Stomach (tissue), 4 donors: ENCODE measurements at regions not wholly inside any gene's neighbourhood (a gene's known extent, or its start where the extent isn't known, plus 50 kb on each side); places are given as distances from the start of the nearest gene placed in this dataset.
"Not testable (repeated sequence)": the region's sequence is repeated elsewhere in the genome, so short reads cannot be mapped to it uniquely, and the experiment has no call there.

Experiments used
- EP300 ChIP-seq: sonication (generic); formaldehyde crosslinking; IDR thresholded peaks from one replicate; pipeline ENCODE4 v1.6.1; 2017; ENCODE audit warnings: antibody characterized with exemption
- POLR2A ChIP-seq, 4 donors: fragments of 450-650 bp; IDR thresholded peaks; one replicate each; pipeline ENCODE4 v1.6.1; 2016; ENCODE audit warnings: antibody characterized with exemption in 4 of 4, control low read depth in 2 of 4, mild to moderate bottlenecking in 1 of 4, moderate library complexity in 1 of 4
- POLR2AphosphoS5 ChIP-seq, 3 donors: sonication (generic); formaldehyde crosslinking; IDR thresholded peaks; one replicate each; pipeline ENCODE4 v1.6.1; 2016; ENCODE audit warnings: antibody characterized with exemption in 3 of 3
- TF ChIP-seq, protein P1 (sequence below), 7 experiments: fragments of 450-650 bp in 4 of 7; fragments of 200-600 bp in 3 of 7; sonication (generic) in 3 of 7; IDR thresholded peaks; one replicate each; pipeline ENCODE4 v1.5.1; 2016 to 2019; ENCODE audit warnings: antibody characterized with exemption in 7 of 7, control low read depth in 2 of 7, mild to moderate bottlenecking in 1 of 7

DNA sequence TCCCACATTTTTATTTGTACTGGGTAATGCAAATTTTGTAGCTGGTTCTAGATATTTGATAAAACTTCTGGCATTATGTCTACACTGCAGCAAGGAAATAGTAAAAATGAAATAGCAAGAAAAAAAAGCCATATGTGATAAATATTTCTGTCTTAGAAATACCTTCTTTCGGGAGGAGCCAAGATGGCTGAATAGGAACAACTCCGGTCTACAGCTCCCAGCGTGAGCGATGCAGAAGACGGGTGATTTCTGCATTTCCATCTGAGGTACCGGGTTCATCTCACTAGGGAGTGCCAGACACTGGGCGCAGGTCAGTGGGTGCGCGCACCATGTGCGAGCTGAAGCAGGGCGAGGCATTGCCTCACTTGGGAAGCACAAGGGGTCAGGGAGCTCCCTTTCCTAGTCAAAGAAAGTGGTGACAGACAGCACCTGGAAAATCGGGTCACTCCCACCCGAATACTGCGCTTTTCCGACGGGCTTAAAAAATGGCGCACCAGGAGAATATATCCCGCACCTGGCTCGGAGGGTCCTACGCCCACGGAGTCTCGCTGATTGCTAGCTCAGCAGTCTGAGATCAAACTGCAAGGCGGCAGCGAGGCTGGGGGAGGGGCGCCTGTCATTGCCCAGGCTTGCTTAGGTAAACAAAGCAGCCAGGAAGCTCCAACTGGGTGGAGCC is 461.4 kb downstream of the ZWINT start:
- TF ChIP-seq, protein P1, sequence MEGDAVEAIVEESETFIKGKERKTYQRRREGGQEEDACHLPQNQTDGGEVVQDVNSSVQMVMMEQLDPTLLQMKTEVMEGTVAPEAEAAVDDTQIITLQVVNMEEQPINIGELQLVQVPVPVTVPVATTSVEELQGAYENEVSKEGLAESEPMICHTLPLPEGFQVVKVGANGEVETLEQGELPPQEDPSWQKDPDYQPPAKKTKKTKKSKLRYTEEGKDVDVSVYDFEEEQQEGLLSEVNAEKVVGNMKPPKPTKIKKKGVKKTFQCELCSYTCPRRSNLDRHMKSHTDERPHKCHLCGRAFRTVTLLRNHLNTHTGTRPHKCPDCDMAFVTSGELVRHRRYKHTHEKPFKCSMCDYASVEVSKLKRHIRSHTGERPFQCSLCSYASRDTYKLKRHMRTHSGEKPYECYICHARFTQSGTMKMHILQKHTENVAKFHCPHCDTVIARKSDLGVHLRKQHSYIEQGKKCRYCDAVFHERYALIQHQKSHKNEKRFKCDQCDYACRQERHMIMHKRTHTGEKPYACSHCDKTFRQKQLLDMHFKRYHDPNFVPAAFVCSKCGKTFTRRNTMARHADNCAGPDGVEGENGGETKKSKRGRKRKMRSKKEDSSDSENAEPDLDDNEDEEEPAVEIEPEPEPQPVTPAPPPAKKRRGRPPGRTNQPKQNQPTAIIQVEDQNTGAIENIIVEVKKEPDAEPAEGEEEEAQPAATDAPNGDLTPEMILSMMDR (IDR thresholded peaks at IDR 0.05), result not testable (repeated sequence)
- TF ChIP-seq POLR2AphosphoS5 (IDR thresholded peaks at IDR 0.05); EP300; POLR2A (IDR thresholded peaks at IDR 0.05): not testable (repeated sequence)
